PFSK-1 (cell line): ENCODE measurements at regions not wholly inside any gene's neighbourhood (a gene's known extent, or its start where the extent isn't known, plus 50 kb on each side); places are given as distances from the start of the nearest gene placed in this dataset.

Experiments
- FOXP2 ChIP-seq: optimal IDR thresholded peaks from 2 replicates; pipeline ENCODE3; 2011; ENCODE audit warnings: borderline replicate concordance, control low read depth, inconsistent platforms; ENCODE audit not compliant: insufficient read depth; ENCODE audit errors: extremely low read length, extremely low read depth
- REST ChIP-seq, 2 experiments: IDR thresholded peaks; 2 replicates each; pipeline versions ENCODE4 v1.6.1 to v1.8.0; 2011 to 2012; ENCODE audit warnings: low read depth in 2 of 2, low read length in 2 of 2, control low read depth in 1 of 2, inconsistent platforms in 1 of 2, mild to moderate bottlenecking in 1 of 2, moderate library complexity in 1 of 2; ENCODE audit not compliant: insufficient read depth in 1 of 2
- SIN3A ChIP-seq: IDR thresholded peaks from 2 replicates; pipeline ENCODE4 v1.6.1; 2012; ENCODE audit warnings: mild to moderate bottlenecking, low read length, moderate library complexity, borderline replicate concordance; ENCODE audit not compliant: insufficient read depth

GRCh38 chr10:111531690-111532089, 454.9 kb downstream of the ADRA2A start:
- TF ChIP-seq SIN3A (no peak), REST (IDR thresholded peaks at IDR 0.05; ENCODE audit: insufficient read depth in 1 of 2, low read depth in 2 of 2, low read length in 2 of 2) (no peak), FOXP2 (no peak)
